Endothelial cell of umbilical vein (primary cell): ENCODE measurements at regions not wholly inside any gene's neighbourhood (a gene's known extent, or its start where the extent isn't known, plus 50 kb on each side); places are given as distances from the start of the nearest gene placed in this dataset.

Source experiments
- EZH2 ChIP-seq: IDR thresholded peaks from 2 replicates; pipeline ENCODE4 v1.6.1; 2012; ENCODE audit warnings: borderline replicate concordance, low read depth, mild to moderate bottlenecking, moderate library complexity, low read length, inconsistent platforms; ENCODE audit not compliant: severe bottlenecking
- JUN ChIP-seq: IDR thresholded peaks from 2 replicates; pipeline ENCODE4 v1.6.1; 2011; ENCODE audit warnings: borderline replicate concordance, low read depth; ENCODE audit not compliant: insufficient read length, insufficient read depth
- POLR2A ChIP-seq: IDR thresholded peaks from 2 replicates; pipeline ENCODE4 v1.6.1; 2012; ENCODE audit warnings: low read depth, mild to moderate bottlenecking, control low read depth, low read length
- POLR2AphosphoS5 ChIP-seq: IDR thresholded peaks from 2 replicates; pipeline ENCODE4 v1.6.1; 2012; ENCODE audit warnings: low read depth, mild to moderate bottlenecking, control low read depth, low read length, moderate library complexity; ENCODE audit not compliant: insufficient read depth
- TF ChIP-seq, protein P1 (sequence below), 2 donors: IDR thresholded peaks; 1 replicate in 1 of 2; 2 replicates in 1 of 2; pipeline ENCODE4 v1.5.1; 2011; ENCODE audit warnings: low read length in 2 of 2, mild to moderate bottlenecking in 2 of 2, moderate library complexity in 2 of 2, control low read depth in 1 of 2, inconsistent platforms in 1 of 2, low read depth in 1 of 2; ENCODE audit not compliant: insufficient read depth in 1 of 2; ENCODE audit errors: extremely low read depth in 1 of 2
- TF ChIP-seq, protein P2 (sequence below): IDR thresholded peaks from 2 replicates; pipeline ENCODE4 v1.6.1; 2011; ENCODE audit not compliant: insufficient read depth, insufficient read length

GRCh38 chr10:85148693-85149640 is 820.6 kb downstream of the CCSER2 start:
- TF ChIP-seq, protein P1, sequence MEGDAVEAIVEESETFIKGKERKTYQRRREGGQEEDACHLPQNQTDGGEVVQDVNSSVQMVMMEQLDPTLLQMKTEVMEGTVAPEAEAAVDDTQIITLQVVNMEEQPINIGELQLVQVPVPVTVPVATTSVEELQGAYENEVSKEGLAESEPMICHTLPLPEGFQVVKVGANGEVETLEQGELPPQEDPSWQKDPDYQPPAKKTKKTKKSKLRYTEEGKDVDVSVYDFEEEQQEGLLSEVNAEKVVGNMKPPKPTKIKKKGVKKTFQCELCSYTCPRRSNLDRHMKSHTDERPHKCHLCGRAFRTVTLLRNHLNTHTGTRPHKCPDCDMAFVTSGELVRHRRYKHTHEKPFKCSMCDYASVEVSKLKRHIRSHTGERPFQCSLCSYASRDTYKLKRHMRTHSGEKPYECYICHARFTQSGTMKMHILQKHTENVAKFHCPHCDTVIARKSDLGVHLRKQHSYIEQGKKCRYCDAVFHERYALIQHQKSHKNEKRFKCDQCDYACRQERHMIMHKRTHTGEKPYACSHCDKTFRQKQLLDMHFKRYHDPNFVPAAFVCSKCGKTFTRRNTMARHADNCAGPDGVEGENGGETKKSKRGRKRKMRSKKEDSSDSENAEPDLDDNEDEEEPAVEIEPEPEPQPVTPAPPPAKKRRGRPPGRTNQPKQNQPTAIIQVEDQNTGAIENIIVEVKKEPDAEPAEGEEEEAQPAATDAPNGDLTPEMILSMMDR (IDR thresholded peaks at IDR 0.05; ENCODE audit: extremely low read depth in 1 of 2, insufficient read depth in 1 of 2, low read depth in 1 of 2, low read length in 2 of 2) = no peak
- TF ChIP-seq POLR2A = no peak
- TF ChIP-seq POLR2AphosphoS5 = no peak
- no peak for TF ChIP-seq EZH2
- TF ChIP-seq, protein P2, sequence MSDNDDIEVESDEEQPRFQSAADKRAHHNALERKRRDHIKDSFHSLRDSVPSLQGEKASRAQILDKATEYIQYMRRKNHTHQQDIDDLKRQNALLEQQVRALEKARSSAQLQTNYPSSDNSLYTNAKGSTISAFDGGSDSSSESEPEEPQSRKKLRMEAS = no peak
- no peak for TF ChIP-seq JUN
